Urinary bladder (tissue), 3 donors: ENCODE measurements at regions not wholly inside any gene's neighbourhood (a gene's known extent, or its start where the extent isn't known, plus 50 kb on each side); places are given as distances from the start of the nearest gene placed in this dataset.

Source experiments
- DNase-seq: peaks from one replicate; pipeline ENCODE4 v3.0.0-alpha.2; 2015; ENCODE audit errors: extremely low spot score
- H3K27ac ChIP-seq: one replicate; pipeline ENCODE4 v1.5.1; 2013; ENCODE audit warnings: low read depth, mild to moderate bottlenecking, moderate library complexity
- H3K36me3 ChIP-seq: one replicate; pipeline ENCODE4 v1.6.1; 2013; ENCODE audit warnings: mild to moderate bottlenecking, moderate library complexity; ENCODE audit not compliant: insufficient read depth
- H3K4me1 ChIP-seq: one replicate; pipeline ENCODE4 v1.6.1; 2013; ENCODE audit warnings: mild to moderate bottlenecking, moderate library complexity; ENCODE audit not compliant: insufficient read depth
- H3K4me3 ChIP-seq: one replicate; pipeline ENCODE4 v1.5.1; 2013; ENCODE audit warnings: low read depth, low read length
- WGBS: extraction: QIAGEN DNeasy Blood & Tissue Kit; methylation state at CpG from one replicate; pipeline ENCODE4 v1.1.7; 2013; 5-methylcytosine and 5-hydroxymethylcytosine counted together
- donor health status: healthy with polysubstance abuse.
- donor health status: healthy.

DNA sequence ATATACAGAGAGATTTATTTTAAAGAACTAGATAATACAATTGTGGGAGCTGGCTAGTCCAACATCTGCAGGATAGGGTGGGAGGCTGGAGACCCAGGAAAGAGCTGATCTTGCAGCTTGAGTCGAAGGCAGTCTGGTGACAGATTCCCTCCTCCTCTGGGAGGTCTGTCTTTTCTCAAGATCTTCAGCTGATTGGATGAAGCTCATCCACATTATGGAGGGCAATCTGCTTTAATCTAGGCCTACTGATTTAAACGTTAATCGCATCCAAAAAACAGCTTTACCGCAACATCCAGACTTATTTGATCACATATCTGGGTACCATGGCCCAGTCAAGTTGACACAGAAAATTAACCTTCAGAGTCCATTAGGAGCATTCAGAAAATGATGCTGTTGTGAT, 168.1 kb downstream of the ATPSCKMT start:
- DNase-seq, result no peak
- H3K4me1 ChIP-seq, result no peaks in the 10 kb centered on the region
- no peak overlapping the region for H3K27ac ChIP-seq
- WGBS, result 72% methylated on average over 4 of the region's 4 CpGs
- no peak overlapping the region for H3K4me3 ChIP-seq
- H3K36me3 ChIP-seq, result no peaks in the 10 kb centered on the region

DNA sequence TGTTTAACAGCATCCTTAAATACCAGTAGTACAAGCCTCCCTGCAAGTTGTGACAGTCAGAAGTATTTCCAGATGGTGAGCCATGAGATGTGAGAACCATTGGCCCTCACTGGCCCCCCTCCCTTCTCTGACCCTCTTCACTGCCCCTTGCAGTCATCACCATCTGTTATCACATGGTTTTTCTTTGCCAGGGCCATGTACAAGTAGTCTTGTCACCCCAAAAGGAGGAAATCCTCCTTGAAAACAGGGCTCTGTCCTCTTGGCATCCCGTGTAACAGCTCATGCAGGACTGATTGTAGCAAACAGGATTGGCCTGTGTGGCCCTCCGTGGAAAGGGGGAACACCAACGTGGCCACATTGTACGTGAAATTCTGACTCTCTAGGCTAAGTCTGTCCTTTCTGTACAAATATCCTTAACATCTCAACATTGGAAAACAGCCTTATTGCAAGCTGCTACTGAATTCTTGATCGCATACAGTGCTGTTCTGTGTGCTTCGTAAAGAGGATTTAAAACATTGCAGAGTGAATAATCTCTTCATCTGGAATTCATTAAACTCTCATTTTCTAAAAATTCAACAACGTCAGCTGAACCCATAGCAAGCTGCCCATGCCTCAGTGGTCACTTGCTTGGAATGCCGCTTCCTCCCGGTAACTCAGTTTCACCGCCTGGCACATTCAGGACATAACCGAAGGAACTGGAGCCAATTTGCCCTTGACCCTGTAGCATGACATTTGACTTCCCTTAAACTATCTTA, 171.7 kb downstream of the ATPSCKMT start:
- H3K4me3 ChIP-seq, result no peak overlapping the region
- H3K36me3 ChIP-seq, result no peaks in the 10 kb centered on the region
- no peaks in the 10 kb centered on the region for H3K4me1 ChIP-seq
- 66% methylated on average over 11 of the region's 11 CpGs for WGBS
- no peak overlapping the region for H3K27ac ChIP-seq
- DNase-seq, result no peak

- Histone ChIP-seq H3K27ac (no peak overlapping the region), H3K4me1 (no peaks in the 10 kb centered on the region), H3K36me3 (no peaks in the 10 kb centered on the region), H3K4me3 (no peak overlapping the region)
- DNase-seq, result no peak
- 78% methylated on average over 8 of the region's 8 CpGs for WGBS
Observed at GRCh38 chr5:10073441-10074104, 176.1 kb downstream of the ATPSCKMT start.

DNA sequence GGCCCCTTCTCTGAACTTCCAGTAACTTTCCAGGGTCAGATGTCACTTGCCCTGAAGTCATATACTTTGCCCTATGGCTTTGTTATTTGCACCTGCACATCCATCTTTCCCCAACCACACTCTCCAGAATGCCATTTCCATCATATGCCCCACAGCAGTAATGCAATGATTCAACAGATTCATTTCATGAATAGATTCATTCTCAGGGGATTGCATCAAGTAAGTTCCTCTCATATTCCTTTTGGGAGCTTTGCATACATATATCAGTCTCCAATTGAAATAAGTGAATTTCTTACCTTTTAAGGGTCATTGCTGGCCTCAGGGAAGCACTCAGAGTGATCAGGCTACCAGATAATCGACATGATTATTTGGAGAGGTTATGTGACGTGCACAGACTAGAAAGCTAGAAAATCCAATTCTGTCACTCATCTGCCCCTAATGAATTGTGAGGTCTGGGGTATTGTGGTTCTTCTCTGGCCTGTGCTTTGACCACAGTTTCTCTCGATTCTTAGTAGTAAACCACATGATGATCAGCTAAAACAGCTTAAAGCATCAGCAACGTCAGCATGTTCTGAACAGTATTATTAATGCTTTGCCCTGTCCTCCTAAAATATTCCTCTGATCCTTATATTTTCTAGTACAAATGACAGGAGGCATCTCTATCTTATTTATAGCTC, 179.9 kb downstream of the ATPSCKMT start:
- WGBS, result 72% methylated on average over 4 of the region's 4 CpGs
- H3K4me1 ChIP-seq, result no peaks in the 10 kb centered on the region
- H3K27ac ChIP-seq, result no peak overlapping the region
- no peak for DNase-seq
- H3K4me3 ChIP-seq, result no peak overlapping the region
- no peaks in the 10 kb centered on the region for H3K36me3 ChIP-seq

DNA sequence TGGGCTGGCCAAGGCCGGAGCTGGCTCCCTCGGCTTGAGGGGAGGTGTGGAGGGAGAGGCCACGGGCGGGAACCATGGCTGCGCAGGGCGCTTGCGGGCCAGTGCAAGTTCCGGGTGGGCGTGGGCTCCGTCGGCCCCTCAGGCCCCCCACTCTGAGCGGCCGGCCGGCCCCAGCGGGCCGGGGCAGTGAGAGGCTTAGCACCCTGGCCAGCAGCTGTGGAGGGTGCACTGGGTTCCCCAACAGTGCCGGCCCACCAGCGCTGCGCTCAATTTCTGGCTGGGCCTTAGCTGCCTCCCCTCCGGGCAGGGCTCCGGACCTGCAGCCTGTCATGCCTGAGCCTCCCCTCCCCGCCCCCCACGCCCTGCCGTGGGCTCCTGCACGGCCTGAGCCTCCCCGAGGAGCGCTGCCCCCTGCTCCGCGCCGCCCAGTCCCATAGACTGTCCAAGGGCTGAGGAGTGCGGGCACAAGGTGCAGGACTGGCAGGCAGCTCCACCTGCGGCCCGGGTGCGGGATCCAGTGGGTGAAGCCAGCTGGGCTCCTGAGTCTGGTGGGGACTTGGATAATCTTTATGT, 184.2 kb downstream of the ATPSCKMT start:
- H3K4me3 ChIP-seq, result no peak overlapping the region
- whole genome bisulfite sequencing, result 97% methylated on average over 34 of the region's 34 CpGs
- no peak overlapping the region for H3K27ac ChIP-seq
- DNase-seq, result no peak
- H3K4me1 ChIP-seq, result no peaks in the 10 kb centered on the region
- H3K36me3 ChIP-seq, result no peaks in the 10 kb centered on the region

DNA sequence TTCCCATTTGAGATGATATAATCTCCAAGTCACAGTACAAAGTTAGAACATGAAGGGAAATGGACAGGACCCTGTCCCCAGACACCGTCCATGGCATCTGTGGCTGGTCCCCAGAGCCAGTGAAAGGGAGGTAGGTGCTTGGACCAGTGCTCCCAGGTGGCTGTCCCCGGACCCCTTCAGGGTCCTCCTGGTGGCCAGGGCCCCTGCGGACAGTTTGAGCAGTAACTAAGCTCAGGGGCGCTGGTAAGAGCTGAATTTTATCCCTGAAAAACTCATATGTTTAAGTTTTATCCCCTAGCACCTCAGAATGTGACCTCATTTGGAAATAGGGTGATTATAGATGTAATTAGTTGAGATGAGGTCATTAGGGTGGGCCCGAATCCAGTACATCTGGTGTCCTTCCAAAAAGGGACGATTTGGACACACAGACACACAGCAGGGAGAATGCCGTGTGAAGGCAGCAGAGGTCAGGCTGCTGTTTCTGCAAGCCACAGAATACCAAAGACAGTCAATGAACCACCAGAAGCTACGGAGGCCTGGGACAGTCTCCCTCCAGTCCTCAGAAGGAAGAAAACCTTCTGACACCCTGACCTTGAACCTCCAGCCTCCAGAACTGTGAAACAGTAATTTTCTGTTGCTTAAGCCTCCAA, 185.0 kb downstream of the ATPSCKMT start:
- 78% methylated on average over 8 of the region's 8 CpGs for WGBS
- no peak for DNase-seq
- H3K36me3 ChIP-seq, result no peaks in the 10 kb centered on the region
- H3K4me3 ChIP-seq, result no peak overlapping the region
- H3K4me1 ChIP-seq, result no peaks in the 10 kb centered on the region
- H3K27ac ChIP-seq, result no peak overlapping the region

DNA sequence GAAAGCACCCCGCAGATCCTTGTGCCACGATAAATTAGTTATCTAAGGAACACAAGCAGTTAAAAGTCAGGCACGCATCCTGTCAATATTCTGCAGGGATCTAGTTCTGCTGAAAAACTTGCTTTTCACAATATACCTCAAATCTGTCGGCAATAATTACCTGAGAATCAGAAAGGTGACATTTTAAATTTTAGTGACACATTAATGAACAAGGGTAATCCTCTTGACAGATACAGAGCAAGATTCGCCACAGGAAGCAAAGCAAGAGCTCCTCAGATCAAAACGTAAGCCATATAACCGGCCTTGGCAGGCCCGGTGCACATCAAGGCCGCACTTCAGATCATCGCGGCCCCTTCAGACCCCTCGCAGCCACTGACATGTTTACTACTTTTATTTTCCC, 185.7 kb downstream of the ATPSCKMT start:
- no peaks in the 10 kb centered on the region for H3K4me1 ChIP-seq
- no peak overlapping the region for H3K27ac ChIP-seq
- H3K36me3 ChIP-seq, result no peaks in the 10 kb centered on the region
- DNase-seq, result no peak
- no peak overlapping the region for H3K4me3 ChIP-seq
- WGBS, result 66% methylated on average over 12 of the region's 12 CpGs

DNA sequence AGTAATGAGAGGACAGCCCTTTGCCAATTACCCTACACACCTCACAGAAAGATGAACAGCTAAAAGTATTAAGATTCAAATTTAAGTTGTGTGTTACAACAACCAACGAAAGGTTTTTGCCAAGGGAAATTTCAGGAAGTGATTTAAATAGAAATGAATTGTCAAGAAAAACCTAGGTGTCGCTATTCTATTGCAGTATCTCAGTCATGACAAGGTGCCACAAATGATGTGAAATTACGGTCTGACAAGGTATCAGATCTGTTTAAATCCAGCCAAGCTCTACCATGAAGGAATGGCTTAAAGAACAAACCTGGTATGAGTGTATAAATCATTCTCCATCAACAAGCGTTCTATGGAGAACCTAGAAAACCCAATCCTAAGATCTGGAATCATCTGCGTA, 189.7 kb downstream of the ATPSCKMT start:
- Histone ChIP-seq H3K27ac (no peak overlapping the region), H3K4me3 (no peak overlapping the region), H3K4me1 (no peaks in the 10 kb centered on the region), H3K36me3 (no peaks in the 10 kb centered on the region)
- DNase-seq, result no peak
- WGBS, result 86% methylated on average over 5 of the region's 5 CpGs

- no peaks in the 10 kb centered on the region for H3K36me3 ChIP-seq
- WGBS, result 57% methylated on average over 9 of the region's 9 CpGs
- DNase-seq, result no peak
- H3K4me1 ChIP-seq, result no peaks in the 10 kb centered on the region
- no peak overlapping the region for H3K27ac ChIP-seq
- H3K4me3 ChIP-seq, result no peak overlapping the region
Observed at GRCh38 chr5:10059556-10059955, 190.1 kb downstream of the ATPSCKMT start.

DNA sequence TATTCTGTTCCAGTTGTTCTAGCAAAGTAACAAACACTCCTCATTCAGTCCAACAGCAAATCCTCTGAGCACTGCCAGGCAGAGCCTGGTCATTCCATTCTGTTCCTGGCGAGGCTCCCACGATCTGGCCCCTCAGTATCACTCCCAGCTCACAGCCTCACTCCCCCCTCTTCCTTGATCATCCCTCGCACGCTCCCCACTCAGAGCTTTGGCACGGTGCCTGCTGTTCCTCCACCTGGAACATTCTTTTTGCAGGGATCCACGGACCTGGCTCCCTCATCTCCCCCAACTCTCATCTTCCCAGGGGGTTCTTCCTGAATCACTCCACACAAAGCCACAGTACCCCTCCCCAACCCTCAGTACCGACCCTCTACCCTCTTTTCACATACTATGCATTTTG, 192.3 kb downstream of the ATPSCKMT start:
- 55% methylated on average over 7 of the region's 7 CpGs for WGBS
- Histone ChIP-seq H3K36me3 (no peaks in the 10 kb centered on the region), H3K4me3 (no peak overlapping the region), H3K4me1 (no peaks in the 10 kb centered on the region), H3K27ac (no peak overlapping the region)
- DNase-seq, result no peak

GRCh38 chr5:10056228-10056760, 193.4 kb downstream of the ATPSCKMT start:
- no peak overlapping the region for H3K4me3 ChIP-seq
- H3K36me3 ChIP-seq, result no peaks in the 10 kb centered on the region
- WGBS, result 28% methylated on average over 7 of the region's 7 CpGs
- H3K27ac ChIP-seq, result no peak overlapping the region
- no peaks in the 10 kb centered on the region for H3K4me1 ChIP-seq
- no peak for DNase-seq

- no peak for DNase-seq
- 77% methylated on average over 1 of the region's 1 CpG for WGBS
- no peaks in the 10 kb centered on the region for H3K4me1 ChIP-seq
- no peak overlapping the region for H3K4me3 ChIP-seq
- no peak overlapping the region for H3K27ac ChIP-seq
- H3K36me3 ChIP-seq, result no peaks in the 10 kb centered on the region
Observed at GRCh38 chr5:10049858-10050455, 199.7 kb downstream of the ATPSCKMT start.

- no peak overlapping the region for H3K4me3 ChIP-seq
- WGBS, result 70% methylated on average over 7 of the region's 7 CpGs
- no peaks in the 10 kb centered on the region for H3K36me3 ChIP-seq
- no peak for DNase-seq
- H3K4me1 ChIP-seq, result no peaks in the 10 kb centered on the region
- H3K27ac ChIP-seq, result no peak overlapping the region
Observed at GRCh38 chr5:10046676-10047075, 203.0 kb downstream of the ATPSCKMT start.
